ENCODE measurements at regions not wholly inside any gene's neighbourhood (a gene's known extent, or its start where the extent isn't known, plus 50 kb on each side); places are given as distances from the start of the nearest gene placed in this dataset.

DNA sequence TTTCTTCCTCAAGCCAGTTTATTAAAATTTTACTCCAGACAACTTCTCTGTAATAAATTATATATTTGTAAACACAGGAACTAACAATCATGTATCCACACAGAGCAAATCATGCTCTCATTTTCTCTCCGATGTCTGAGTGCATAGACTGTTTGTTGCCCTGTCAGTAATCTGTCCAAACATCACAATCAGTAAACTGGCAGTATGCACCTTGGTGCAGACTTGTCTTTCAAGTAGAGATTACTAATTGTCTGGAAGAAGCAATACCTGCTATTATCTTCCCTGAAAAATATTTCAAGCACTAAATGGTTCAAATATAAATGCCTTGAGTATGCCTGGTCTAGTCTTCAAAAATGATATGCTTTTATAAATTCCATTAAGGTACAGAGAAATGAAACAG, 1260.9 kb downstream of the C4orf33 start:
- H3K4me3 ChIP-seq (ENCODE audit: low read depth, low read length) = no peak overlapping the region
- DNase-seq (ENCODE audit: low read depth) = no peak
- TF ChIP-seq, protein P1, sequence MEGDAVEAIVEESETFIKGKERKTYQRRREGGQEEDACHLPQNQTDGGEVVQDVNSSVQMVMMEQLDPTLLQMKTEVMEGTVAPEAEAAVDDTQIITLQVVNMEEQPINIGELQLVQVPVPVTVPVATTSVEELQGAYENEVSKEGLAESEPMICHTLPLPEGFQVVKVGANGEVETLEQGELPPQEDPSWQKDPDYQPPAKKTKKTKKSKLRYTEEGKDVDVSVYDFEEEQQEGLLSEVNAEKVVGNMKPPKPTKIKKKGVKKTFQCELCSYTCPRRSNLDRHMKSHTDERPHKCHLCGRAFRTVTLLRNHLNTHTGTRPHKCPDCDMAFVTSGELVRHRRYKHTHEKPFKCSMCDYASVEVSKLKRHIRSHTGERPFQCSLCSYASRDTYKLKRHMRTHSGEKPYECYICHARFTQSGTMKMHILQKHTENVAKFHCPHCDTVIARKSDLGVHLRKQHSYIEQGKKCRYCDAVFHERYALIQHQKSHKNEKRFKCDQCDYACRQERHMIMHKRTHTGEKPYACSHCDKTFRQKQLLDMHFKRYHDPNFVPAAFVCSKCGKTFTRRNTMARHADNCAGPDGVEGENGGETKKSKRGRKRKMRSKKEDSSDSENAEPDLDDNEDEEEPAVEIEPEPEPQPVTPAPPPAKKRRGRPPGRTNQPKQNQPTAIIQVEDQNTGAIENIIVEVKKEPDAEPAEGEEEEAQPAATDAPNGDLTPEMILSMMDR (IDR thresholded peaks at IDR 0.05; ENCODE audit: insufficient read depth, low read length) = no peak

DNA sequence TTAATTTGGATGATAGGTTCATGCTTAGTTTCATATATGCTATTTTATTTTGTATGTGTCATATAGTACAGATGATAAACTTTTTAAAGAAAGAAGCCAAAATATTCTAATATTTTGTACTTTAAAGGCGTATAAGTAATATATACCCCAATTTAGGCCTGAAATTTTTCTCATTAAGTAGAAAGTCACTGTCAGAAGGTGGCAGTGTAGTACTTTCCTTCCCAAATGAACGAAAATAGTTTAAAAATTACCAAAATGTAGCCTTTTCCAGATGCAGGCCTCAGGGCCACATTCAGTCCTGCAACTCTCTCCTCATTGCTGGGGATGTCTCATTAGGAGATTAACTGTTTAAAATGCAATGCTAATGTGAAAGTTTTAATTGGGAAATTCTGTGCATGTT, 1263.6 kb downstream of the C4orf33 start:
- H3K4me3 ChIP-seq (ENCODE audit: low read depth, low read length) = no peak overlapping the region
- peak; percentile 69 for DNase-seq (ENCODE audit: low read depth)
- TF ChIP-seq, protein P1 (IDR thresholded peaks at IDR 0.05; ENCODE audit: insufficient read depth, low read length) = peak; percentile 54

DNA sequence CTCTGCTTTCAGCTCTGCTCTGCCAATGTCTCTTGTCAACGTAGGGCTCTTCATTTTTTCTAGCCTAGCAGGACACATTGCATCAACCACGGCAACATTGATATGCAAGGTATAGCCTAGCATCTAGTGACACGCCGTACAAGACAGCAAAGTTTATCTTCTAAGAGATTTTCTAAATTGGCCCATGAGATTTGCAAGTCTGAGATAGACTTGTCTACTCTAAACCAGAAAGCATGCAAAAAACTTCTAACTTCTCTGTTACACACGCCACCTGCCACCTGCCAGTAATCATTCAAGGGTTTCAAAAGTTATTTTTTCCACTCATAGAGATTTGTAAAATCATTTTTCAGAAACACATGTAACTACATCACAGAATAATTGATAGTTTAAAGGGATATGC, 1265.7 kb downstream of the C4orf33 start:
- no peak for DNase-seq (ENCODE audit: low read depth)
- TF ChIP-seq, protein P1 (IDR thresholded peaks at IDR 0.05; ENCODE audit: insufficient read depth, low read length) = no peak
- no peak overlapping the region for H3K4me3 ChIP-seq (ENCODE audit: low read depth, low read length)

DNA sequence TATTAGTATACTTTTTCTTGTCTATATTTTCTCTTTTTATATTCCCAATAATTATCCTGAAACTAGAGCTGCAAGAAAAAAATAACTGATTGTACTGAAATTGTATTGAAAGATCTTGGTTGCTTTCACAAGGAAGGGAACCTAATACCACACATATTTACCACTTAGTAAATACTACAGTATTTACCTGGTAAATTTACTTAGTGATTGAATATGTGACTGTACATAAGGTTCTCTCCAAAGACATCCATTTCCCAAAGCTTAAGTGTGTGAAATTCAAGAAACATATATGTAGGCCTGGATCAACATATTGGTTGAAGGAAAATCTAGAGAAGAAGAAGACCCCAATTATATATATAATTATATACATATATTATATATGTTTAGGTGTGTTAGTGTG, 1272.7 kb downstream of the C4orf33 start:
- no peak for DNase-seq (ENCODE audit: low read depth)
- no peak overlapping the region for H3K4me3 ChIP-seq (ENCODE audit: low read depth, low read length)
- TF ChIP-seq, protein P1 (IDR thresholded peaks at IDR 0.05; ENCODE audit: insufficient read depth, low read length) = no peak

DNA sequence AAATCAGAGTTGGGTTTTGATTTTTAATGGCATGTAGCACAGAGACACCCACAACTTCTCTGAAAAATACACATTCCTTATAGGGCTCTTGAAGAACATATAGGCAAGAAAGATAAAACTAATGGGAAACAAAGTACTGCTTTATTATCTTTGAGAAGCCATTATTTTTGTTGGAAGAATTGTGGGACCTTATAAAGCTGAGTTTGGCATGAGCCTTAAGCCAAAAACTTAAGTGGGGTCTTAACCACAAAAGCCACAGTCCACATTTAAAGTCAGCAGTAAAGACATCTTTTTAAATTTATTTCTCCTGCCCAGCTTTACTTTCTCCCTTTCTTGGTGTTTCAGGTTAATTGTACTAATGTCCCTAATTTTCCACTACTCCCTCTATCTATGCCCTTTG, 1297.3 kb downstream of the C4orf33 start:
- TF ChIP-seq, protein P1 (IDR thresholded peaks at IDR 0.05; ENCODE audit: insufficient read depth, low read length) = no peak
- peak; percentile 26 for DNase-seq (ENCODE audit: low read depth)
- H3K4me3 ChIP-seq (ENCODE audit: low read depth, low read length) = no peak overlapping the region

DNA sequence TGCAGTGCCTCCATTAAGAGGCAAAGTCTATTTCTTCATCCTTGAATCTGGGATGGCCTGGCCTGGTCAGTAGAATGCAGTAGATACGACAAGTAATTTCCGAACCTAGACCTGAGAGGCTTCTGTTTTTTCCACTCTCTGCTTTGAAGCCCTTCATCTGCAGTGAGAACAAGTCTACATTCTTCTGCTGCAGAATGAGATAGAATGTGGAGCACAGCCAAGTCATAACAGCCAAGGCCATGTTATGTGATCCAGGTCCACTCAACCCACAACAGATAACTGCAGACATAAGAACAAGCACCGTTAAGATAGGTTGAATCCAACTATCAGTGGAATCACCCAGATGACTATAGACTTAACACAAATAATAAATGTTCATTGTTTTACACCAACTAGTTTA, 1297.7 kb downstream of the C4orf33 start:
- peak; percentile 76 for DNase-seq (ENCODE audit: low read depth)
- no peak overlapping the region for H3K4me3 ChIP-seq (ENCODE audit: low read depth, low read length)
- TF ChIP-seq, protein P1 (IDR thresholded peaks at IDR 0.05; ENCODE audit: insufficient read depth, low read length) = no peak

DNA sequence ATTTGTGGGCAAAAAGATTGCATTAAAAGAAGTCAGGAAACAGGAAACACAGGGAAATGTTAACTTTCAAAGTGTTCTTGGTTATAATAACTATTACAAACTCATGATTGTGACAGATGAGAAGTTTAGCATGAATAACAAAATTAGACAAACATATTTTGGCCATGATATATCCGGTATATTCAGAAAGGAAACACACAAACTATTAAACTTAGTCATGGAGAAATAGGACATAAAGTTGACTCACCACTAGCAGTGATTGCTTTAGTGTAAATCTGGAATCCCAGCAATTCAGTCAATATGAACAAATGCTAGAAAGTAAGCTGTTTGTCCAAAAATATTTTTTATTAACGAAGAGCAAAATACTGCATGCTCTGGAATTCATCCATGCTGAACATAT, 1299.9 kb downstream of the C4orf33 start:
- DNase-seq (ENCODE audit: low read depth) = peak; percentile 73
- TF ChIP-seq, protein P1 (IDR thresholded peaks at IDR 0.05; ENCODE audit: insufficient read depth, low read length) = no peak
- H3K4me3 ChIP-seq (ENCODE audit: low read depth, low read length) = no peak overlapping the region
